SK-N-SH (cell line): ENCODE measurements at regions not wholly inside any gene's neighbourhood (a gene's known extent, or its start where the extent isn't known, plus 50 kb on each side); places are given as distances from the start of the nearest gene placed in this dataset.

Experiments used
- CTCF ChIA-PET: fragments of 300-600, 350-600 bp; formaldehyde crosslinking; extraction: SDS; loops from one replicate; lab custom pipeline; 2021; lab: Yijun Ruan, JAX
- POLR2A ChIA-PET: fragments of 350-600 bp; sonication (Branson Sonifier 250); formaldehyde crosslinking; extraction: SDS; loops from one replicate; lab custom pipeline; 2020; ENCODE audit warnings: antibody characterized with exemption, inconsistent platforms; lab: Yijun Ruan, JAX
- DNase-seq: peaks from one replicate; pipeline ENCODE4 v3.0.0; 2012
- H2AFZ ChIP-seq: fragments of 200-600 bp; sonication (generic); 2 replicates; pipeline ENCODE4 v1.8.1; 2016; ENCODE audit warnings: antibody characterized with exemption, mild to moderate bottlenecking, low read depth
- H3F3A ChIP-seq: fragments of 200-600 bp; sonication (generic); replicated peaks from 2 replicates; pipeline ENCODE3; 2016; ENCODE audit warnings: antibody characterized with exemption, mild to moderate bottlenecking; ENCODE audit not compliant: insufficient read depth
- H3K27ac ChIP-seq, 2 experiments: fragments of 200-500 bp in 1 of 2; fragments of 200-600 bp in 1 of 2; sonication (Bioruptor generic) in 1 of 2; sonication (generic), shearing (Covaris generic) in 1 of 2; 2 replicates each; pipeline versions ENCODE4 v1.5.1 to v1.6.1; 2014 to 2016; ENCODE audit warnings: low read depth in 2 of 2, inconsistent platforms in 1 of 2, low read length in 1 of 2, mild to moderate bottlenecking in 1 of 2, mixed read lengths in 1 of 2
- H3K27me3 ChIP-seq: fragments of 200-600 bp; sonication (generic), shearing (Covaris generic); 2 replicates; pipeline ENCODE4 v1.6.1; 2016; ENCODE audit warnings: mixed run types; ENCODE audit not compliant: insufficient read depth
- H3K36me3 ChIP-seq, 2 experiments: fragments of 200-500 bp in 1 of 2; fragments of 200-600 bp in 1 of 2; sonication (Bioruptor generic) in 1 of 2; sonication (generic) in 1 of 2; replicated peaks in 1 of 2; 2 replicates each; pipeline versions ENCODE3 to v1.5.1; 2014 to 2016; ENCODE audit warnings: low read length in 1 of 2, mild to moderate bottlenecking in 1 of 2; ENCODE audit not compliant: insufficient read depth in 2 of 2, control insufficient read depth in 1 of 2
- H3K4me1 ChIP-seq, 2 experiments: fragments of 200-500 bp in 1 of 2; fragments of 200-600 bp in 1 of 2; sonication (Bioruptor generic) in 1 of 2; sonication (generic), shearing (Covaris generic) in 1 of 2; 2 replicates each; pipeline versions ENCODE4 v1.5.1 to v1.6.1; 2014 to 2016; ENCODE audit warnings: low read depth in 1 of 2, low read length in 1 of 2, mixed run types in 1 of 2; ENCODE audit not compliant: insufficient read depth in 2 of 2, control insufficient read depth in 1 of 2
- H3K4me2 ChIP-seq: fragments of 200-600 bp; sonication (generic), shearing (Covaris generic); 2 replicates; pipeline ENCODE4 v1.6.1; 2017; ENCODE audit warnings: mixed run types
- H3K4me3 ChIP-seq, 2 experiments: fragments of 200-500 bp in 1 of 2; fragments of 200-600 bp in 1 of 2; sonication (Bioruptor generic) in 1 of 2; sonication (generic), shearing (Covaris generic) in 1 of 2; 2 replicates each; pipeline versions ENCODE4 v1.5.1 to v1.8.1; 2014 to 2016; ENCODE audit warnings: low read depth in 2 of 2, inconsistent platforms in 1 of 2, low read length in 1 of 2, mild to moderate bottlenecking in 1 of 2, mixed read lengths in 1 of 2, moderate library complexity in 1 of 2
- H3K79me2 ChIP-seq: fragments of 200-600 bp; sonication (generic); 2 replicates; pipeline ENCODE4 v1.8.1; 2017; ENCODE audit warnings: mild to moderate bottlenecking; ENCODE audit not compliant: insufficient read depth
- H3K9ac ChIP-seq: fragments of 200-600 bp; sonication (generic); 2 replicates; pipeline ENCODE4 v1.6.1; 2017; ENCODE audit warnings: mixed run types
- H3K9me2 ChIP-seq: fragments of 200-600 bp; sonication (generic); 2 replicates; pipeline ENCODE4 v1.6.1; 2017; ENCODE audit warnings: mixed run types
- H3K9me3 ChIP-seq: fragments of 200-600 bp; sonication (generic); 2 replicates; pipeline ENCODE4 v1.6.1; 2017; ENCODE audit warnings: mixed run types, mild to moderate bottlenecking, moderate library complexity
- H4K20me1 ChIP-seq: fragments of 200-600 bp; sonication (generic); 2 replicates; pipeline ENCODE4 v1.6.1; 2017; ENCODE audit warnings: mild to moderate bottlenecking, mixed run types; ENCODE audit not compliant: insufficient read depth
- CTCF ChIP-seq: fragments of 200-600 bp; sonication (generic); IDR thresholded peaks from 2 replicates; pipeline ENCODE4 v1.6.1; 2017; ENCODE audit warnings: antibody characterized with exemption, mild to moderate bottlenecking, moderate library complexity
- ELF1 ChIP-seq: IDR thresholded peaks from 2 replicates; pipeline ENCODE4 v1.4.0; 2012
- EP300 ChIP-seq, 2 experiments: IDR thresholded peaks; 2 replicates each; pipeline versions ENCODE4 v1.4.0 to v1.6.1; 2012; ENCODE audit warnings: borderline replicate concordance in 1 of 2, low read depth in 1 of 2, low read length in 1 of 2
- FOXJ3 ChIP-seq: sonication (generic); formaldehyde crosslinking; IDR thresholded peaks from 2 replicates; pipeline ENCODE4 v1.5.1; 2020; ENCODE audit warnings: mild to moderate bottlenecking, missing genetic modification reagents
- IRF3 ChIP-seq: fragments of 150-350 bp; IDR thresholded peaks from 2 replicates; pipeline ENCODE4 v1.6.1; 2016; ENCODE audit warnings: mild to moderate bottlenecking, low read depth, low read length
- JUND ChIP-seq: IDR thresholded peaks from 2 replicates; pipeline ENCODE4 v1.4.0; 2012
- MAX ChIP-seq: IDR thresholded peaks from 2 replicates; pipeline ENCODE4 v1.4.0; 2012; ENCODE audit warnings: low read depth
- NFIC ChIP-seq: IDR thresholded peaks from 2 replicates; pipeline ENCODE4 v1.4.0; 2012; ENCODE audit warnings: borderline replicate concordance
- NRF1 ChIP-seq: IDR thresholded peaks from 2 replicates; pipeline ENCODE4 v1.6.1; 2012; ENCODE audit warnings: low read depth, mild to moderate bottlenecking, low read length
- RCOR1 ChIP-seq: fragments of 150-350 bp; IDR thresholded peaks from 2 replicates; pipeline ENCODE4 v1.6.1; 2017; ENCODE audit warnings: antibody characterized with exemption, low read length
- SMC3 ChIP-seq: IDR thresholded peaks from 2 replicates; pipeline ENCODE4 v1.6.1; 2012; ENCODE audit warnings: low read depth, low read length, improper control_type of control experiment
- TAF1 ChIP-seq: IDR thresholded peaks from 2 replicates; pipeline ENCODE4 v1.6.1; 2012; ENCODE audit warnings: low read depth, mild to moderate bottlenecking, low read length, moderate library complexity, borderline replicate concordance
- TCF12 ChIP-seq: IDR thresholded peaks from 2 replicates; pipeline ENCODE4 v1.4.0; 2012
- TEAD4 ChIP-seq: IDR thresholded peaks from 2 replicates; pipeline ENCODE4 v1.4.0; 2012; ENCODE audit warnings: mild to moderate bottlenecking, borderline replicate concordance; ENCODE audit not compliant: insufficient read depth
- WGBS: methylation state at CpG from one replicate; pipeline ENCODE4 v1.1.6; 2017; ENCODE audit warnings: low lambda C conversion rate; 5-methylcytosine and 5-hydroxymethylcytosine counted together
- TF ChIP-seq, protein P1 (sequence below): IDR thresholded peaks from 2 replicates; pipeline ENCODE4 v1.4.0; 2012; ENCODE audit warnings: low read depth, borderline replicate concordance
- TF ChIP-seq, protein P2 (sequence below): IDR thresholded peaks from 2 replicates; pipeline ENCODE4 v1.4.0; 2012; ENCODE audit warnings: low read depth, borderline replicate concordance

- peaks cover 35% of the 10 kb centered on the region for H3F3A ChIP-seq
These were observed 188.4 kb downstream of the FOXL1 start for GRCh38 chr16:86766700-86767099.

More at GRCh38 chr16:86766700-86767099, 188.4 kb downstream of the FOXL1 start:
- TF ChIP-seq IRF3 (no peak), JUND (no peak), TAF1 (no peak), FOXJ3 (CRISPR knock-in tag) (no peak), MAX (no peak), TEAD4 (no peak), SMC3 (no peak), EP300 (IDR thresholded peaks at IDR 0.05; ENCODE audit: borderline replicate concordance in 1 of 2, low read depth in 1 of 2, low read length in 1 of 2) (no peak), ELF1 (no peak), NRF1 (no peak), TCF12 (no peak), CTCF (no peak), RCOR1 (no peak), NFIC (no peak)
- TF ChIP-seq, protein P1, sequence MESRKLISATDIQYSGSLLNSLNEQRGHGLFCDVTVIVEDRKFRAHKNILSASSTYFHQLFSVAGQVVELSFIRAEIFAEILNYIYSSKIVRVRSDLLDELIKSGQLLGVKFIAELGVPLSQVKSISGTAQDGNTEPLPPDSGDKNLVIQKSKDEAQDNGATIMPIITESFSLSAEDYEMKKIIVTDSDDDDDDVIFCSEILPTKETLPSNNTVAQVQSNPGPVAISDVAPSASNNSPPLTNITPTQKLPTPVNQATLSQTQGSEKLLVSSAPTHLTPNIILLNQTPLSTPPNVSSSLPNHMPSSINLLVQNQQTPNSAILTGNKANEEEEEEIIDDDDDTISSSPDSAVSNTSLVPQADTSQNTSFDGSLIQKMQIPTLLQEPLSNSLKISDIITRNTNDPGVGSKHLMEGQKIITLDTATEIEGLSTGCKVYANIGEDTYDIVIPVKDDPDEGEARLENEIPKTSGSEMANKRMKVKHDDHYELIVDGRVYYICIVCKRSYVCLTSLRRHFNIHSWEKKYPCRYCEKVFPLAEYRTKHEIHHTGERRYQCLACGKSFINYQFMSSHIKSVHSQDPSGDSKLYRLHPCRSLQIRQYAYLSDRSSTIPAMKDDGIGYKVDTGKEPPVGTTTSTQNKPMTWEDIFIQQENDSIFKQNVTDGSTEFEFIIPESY = no peak
- TF ChIP-seq, protein P2, sequence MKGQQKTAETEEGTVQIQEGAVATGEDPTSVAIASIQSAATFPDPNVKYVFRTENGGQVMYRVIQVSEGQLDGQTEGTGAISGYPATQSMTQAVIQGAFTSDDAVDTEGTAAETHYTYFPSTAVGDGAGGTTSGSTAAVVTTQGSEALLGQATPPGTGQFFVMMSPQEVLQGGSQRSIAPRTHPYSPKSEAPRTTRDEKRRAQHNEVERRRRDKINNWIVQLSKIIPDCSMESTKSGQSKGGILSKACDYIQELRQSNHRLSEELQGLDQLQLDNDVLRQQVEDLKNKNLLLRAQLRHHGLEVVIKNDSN = no peak
- no peak overlapping the region for H3K9ac ChIP-seq
- no peak overlapping the region for H3K4me2 ChIP-seq
- H3K9me2 ChIP-seq = no peaks in the 10 kb centered on the region
- no peaks in the 10 kb centered on the region for H3K27me3 ChIP-seq
- H3K27ac ChIP-seq = no peak overlapping the region
- no peak for DNase-seq
- peaks cover under 1 to 14% of the 10 kb centered on the region in 2 experiments; a peak in 3 of 4 replicates for H3K4me1 ChIP-seq
- H2AFZ ChIP-seq = no peak overlapping the region
- no peaks in the 10 kb centered on the region for H3K36me3 ChIP-seq
- CTCF ChIA-PET = no interaction called here
- no peaks in the 10 kb centered on the region for H4K20me1 ChIP-seq
- H3K4me3 ChIP-seq = no peak overlapping the region
- WGBS = 17% methylated on average over 2 of the region's 2 CpGs
- H3K79me2 ChIP-seq = peaks cover 17% of the 10 kb centered on the region
- H3K9me3 ChIP-seq = no peaks in the 10 kb centered on the region
- POLR2A ChIA-PET = no interaction called here
